GM12873 (cell line): ENCODE measurements at regions not wholly inside any gene's neighbourhood (a gene's known extent, or its start where the extent isn't known, plus 50 kb on each side); places are given as distances from the start of the nearest gene placed in this dataset.
A peak's percentile ranks its signal among the peaks of the same experiment; 100 is the strongest.

Source experiments
- CTCF ChIP-seq: IDR thresholded peaks from 2 replicates; pipeline ENCODE4 v1.5.1; 2012; ENCODE audit warnings: low read depth, mild to moderate bottlenecking, moderate library complexity, low read length, control low read depth; ENCODE audit not compliant: insufficient read depth; ENCODE audit errors: missing control alignments

GRCh38 chr6:82703230-82703629 is 339.6 kb downstream of the TPBG start:
- no peak for TF ChIP-seq CTCF

- no peak for TF ChIP-seq CTCF
Measured at GRCh38 chr6:82704045-82704444, 340.4 kb downstream of the TPBG start.

- TF ChIP-seq CTCF, result no peak
Measured at GRCh38 chr6:82705579-82705978, 342.0 kb downstream of the TPBG start.

GRCh38 chr6:82711105-82711827 is 347.6 kb downstream of the TPBG start:
- TF ChIP-seq CTCF, result no peak

- TF ChIP-seq CTCF, result no peak
Measured at GRCh38 chr6:82711971-82712370, 348.4 kb downstream of the TPBG start.

- TF ChIP-seq CTCF, result no peak
Measured at GRCh38 chr6:82712389-82712788, 348.8 kb downstream of the TPBG start.

GRCh38 chr6:82712826-82713225 is 349.2 kb downstream of the TPBG start:
- TF ChIP-seq CTCF, result peak; percentile 31
